ENCODE measurements at regions not wholly inside any gene's neighbourhood (a gene's known extent, or its start where the extent isn't known, plus 50 kb on each side); places are given as distances from the start of the nearest gene placed in this dataset.

DNA sequence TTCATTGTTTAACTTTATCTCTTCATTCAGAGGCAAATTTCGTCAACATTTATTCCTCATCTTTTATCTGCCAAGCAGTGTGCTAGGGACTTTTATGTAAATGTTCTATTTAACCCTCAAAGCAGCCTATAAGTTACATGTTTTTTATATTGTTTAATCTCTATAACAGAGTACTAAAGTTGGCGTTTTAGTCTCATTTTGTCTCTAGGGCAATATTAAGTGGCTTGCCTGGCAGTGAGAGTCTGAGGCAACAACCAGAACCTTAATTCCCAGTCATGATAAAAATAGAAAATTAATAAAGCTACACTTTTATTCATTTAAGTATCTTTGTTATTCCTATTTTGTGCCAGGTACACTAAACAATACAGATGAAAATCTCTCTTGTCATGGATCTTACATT lies 994.3 kb upstream of the ADGRL2 start:
- no peak for TF ChIP-seq POLR2AphosphoS5 (IDR thresholded peaks at IDR 0.05; ENCODE audit: borderline replicate concordance, low read depth, low read length)
- TF ChIP-seq EZH2 (IDR thresholded peaks at IDR 0.05): no peak
- no peak for TF ChIP-seq FOXP2 (optimal IDR thresholded peaks at IDR 0.05; ENCODE audit: control extremely low read depth, extremely low read length, insufficient read depth)

Measured in SK-N-MC (cell line).